Caco-2 (cell line): ENCODE measurements at regions not wholly inside any gene's neighbourhood (a gene's known extent, or its start where the extent isn't known, plus 50 kb on each side); places are given as distances from the start of the nearest gene placed in this dataset.

Source experiments
- BruUV-seq: library from RNA; stranded (reverse); fragments of 400-500 nt; replicated peaks from 2 replicates; lab custom pipeline; 2021; lab: Mats Ljungman, UMichigan
- CTCF ChIA-PET: fragments of 300-600 bp; sonication (Branson Sonifier 250); formaldehyde crosslinking; loops from one replicate; lab custom pipeline; 2022; ENCODE audit warnings: antibody characterized with exemption; lab: Charles Lee
- POLR2A ChIA-PET: fragments of 300-600 bp; sonication (Branson Sonifier 250); formaldehyde crosslinking; loops from one replicate; lab custom pipeline; 2022; ENCODE audit warnings: antibody characterized with exemption; lab: Charles Lee
- DNase-seq, 2 experiments: peaks; one replicate each; pipeline versions ENCODE4 v3.0.0 to v3.0.0-alpha.2; 2020 to 2022
- H3K27me3 ChIP-seq: replicated peaks from 2 replicates; pipeline ENCODE4 v1.6.0; 2011; ENCODE audit warnings: low read length; ENCODE audit not compliant: control insufficient read depth, insufficient read depth
- H3K36me3 ChIP-seq: 2 replicates; pipeline ENCODE4 v1.5.1; 2011; ENCODE audit warnings: low read length; ENCODE audit not compliant: control insufficient read depth, insufficient read depth
- H3K4me1 ChIP-seq: fragments of 250-450 bp; sonication (Bioruptor Pico); 2 replicates; pipeline ENCODE4 v1.5.1; 2020; ENCODE audit warnings: mild to moderate bottlenecking
- H3K4me3 ChIP-seq: 2 replicates; pipeline ENCODE4 v1.5.1; 2011; ENCODE audit warnings: low read depth, mild to moderate bottlenecking, control low read depth, low read length
- H3K9me3 ChIP-seq: fragments of 250-450 bp; sonication (Bioruptor Pico); 2 replicates; pipeline ENCODE4 v1.5.1; 2020; ENCODE audit warnings: mild to moderate bottlenecking, moderate library complexity
- H3K27ac Mint-ChIP-seq: one replicate; pipeline ENCODE4 v1.8.0; 2022; ENCODE audit warnings: mixed read lengths; ENCODE audit not compliant: unreplicated experiment
- H3K27me3 Mint-ChIP-seq: one replicate; pipeline ENCODE4 v1.8.0; 2022; ENCODE audit warnings: mixed read lengths; ENCODE audit not compliant: insufficient read depth, unreplicated experiment
- H3K36me3 Mint-ChIP-seq: one replicate; pipeline ENCODE4 v1.8.0; 2022; ENCODE audit warnings: mild to moderate bottlenecking, mixed read lengths; ENCODE audit not compliant: insufficient read depth, unreplicated experiment
- H3K4me1 Mint-ChIP-seq: one replicate; pipeline ENCODE4 v1.8.0; 2022; ENCODE audit warnings: low read depth, mixed read lengths; ENCODE audit not compliant: unreplicated experiment
- H3K4me3 Mint-ChIP-seq: one replicate; pipeline ENCODE4 v1.8.0; 2022; ENCODE audit warnings: mild to moderate bottlenecking, moderate library complexity, mixed read lengths; ENCODE audit not compliant: unreplicated experiment
- H3K9me3 Mint-ChIP-seq: one replicate; pipeline ENCODE4 v1.8.0; 2022; ENCODE audit warnings: mixed read lengths; ENCODE audit not compliant: unreplicated experiment
- intact Hi-C: fragments of 100-400 bp; cut with micrococcal nuclease; formaldehyde crosslinking; loops from one replicate; pipeline ENCODE4 v1.10.0; 2022; ENCODE audit not compliant: unreplicated experiment
- TF ChIP-seq, protein P1 (sequence below), 2 experiments: fragments of 200-600 bp in 1 of 2; IDR thresholded peaks; 1 replicate in 1 of 2; 2 replicates in 1 of 2; pipeline versions ENCODE4 v1.5.1 to v1.8.0; 2011 to 2022; ENCODE audit warnings: antibody characterized with exemption in 1 of 2, control low read depth in 1 of 2, inconsistent platforms in 1 of 2, low read depth in 1 of 2, low read length in 1 of 2, mild to moderate bottlenecking in 1 of 2, moderate library complexity in 1 of 2; ENCODE audit not compliant: insufficient read depth in 1 of 2, severe bottlenecking in 1 of 2, unreplicated experiment in 1 of 2

GRCh38 chr6:95518630-95519227, 58.6 kb upstream of the MANEA start:
- peaks cover 6% of the 10 kb centered on the region for H3K36me3 Mint-ChIP-seq
- CTCF ChIA-PET, result no interaction called here
- POLR2A ChIA-PET, result no interaction called here
- intact Hi-C loops, result no loop called here
- no peak overlapping the region for H3K4me3 ChIP-seq
- no peak overlapping the region for H3K4me3 Mint-ChIP-seq
- H3K27ac Mint-ChIP-seq, result no peak overlapping the region
- H3K9me3 ChIP-seq, result no peaks in the 10 kb centered on the region
- peaks cover 46% of the 10 kb centered on the region for H3K4me1 ChIP-seq
- no peaks in the 10 kb centered on the region for H3K27me3 Mint-ChIP-seq
- peaks cover 35% of the 10 kb centered on the region for H3K4me1 Mint-ChIP-seq
- TF ChIP-seq, protein P1, sequence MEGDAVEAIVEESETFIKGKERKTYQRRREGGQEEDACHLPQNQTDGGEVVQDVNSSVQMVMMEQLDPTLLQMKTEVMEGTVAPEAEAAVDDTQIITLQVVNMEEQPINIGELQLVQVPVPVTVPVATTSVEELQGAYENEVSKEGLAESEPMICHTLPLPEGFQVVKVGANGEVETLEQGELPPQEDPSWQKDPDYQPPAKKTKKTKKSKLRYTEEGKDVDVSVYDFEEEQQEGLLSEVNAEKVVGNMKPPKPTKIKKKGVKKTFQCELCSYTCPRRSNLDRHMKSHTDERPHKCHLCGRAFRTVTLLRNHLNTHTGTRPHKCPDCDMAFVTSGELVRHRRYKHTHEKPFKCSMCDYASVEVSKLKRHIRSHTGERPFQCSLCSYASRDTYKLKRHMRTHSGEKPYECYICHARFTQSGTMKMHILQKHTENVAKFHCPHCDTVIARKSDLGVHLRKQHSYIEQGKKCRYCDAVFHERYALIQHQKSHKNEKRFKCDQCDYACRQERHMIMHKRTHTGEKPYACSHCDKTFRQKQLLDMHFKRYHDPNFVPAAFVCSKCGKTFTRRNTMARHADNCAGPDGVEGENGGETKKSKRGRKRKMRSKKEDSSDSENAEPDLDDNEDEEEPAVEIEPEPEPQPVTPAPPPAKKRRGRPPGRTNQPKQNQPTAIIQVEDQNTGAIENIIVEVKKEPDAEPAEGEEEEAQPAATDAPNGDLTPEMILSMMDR (IDR thresholded peaks at IDR 0.05; ENCODE audit: insufficient read depth in 1 of 2, low read depth in 1 of 2, low read length in 1 of 2, severe bottlenecking in 1 of 2, unreplicated experiment in 1 of 2), result no peak
- no peaks in the 10 kb centered on the region for H3K27me3 ChIP-seq
- DNase-seq, result no peak
- H3K36me3 ChIP-seq, result no peaks in the 10 kb centered on the region
- BruUV-seq, result no TSS peak
- H3K9me3 Mint-ChIP-seq, result no peaks in the 10 kb centered on the region

DNA sequence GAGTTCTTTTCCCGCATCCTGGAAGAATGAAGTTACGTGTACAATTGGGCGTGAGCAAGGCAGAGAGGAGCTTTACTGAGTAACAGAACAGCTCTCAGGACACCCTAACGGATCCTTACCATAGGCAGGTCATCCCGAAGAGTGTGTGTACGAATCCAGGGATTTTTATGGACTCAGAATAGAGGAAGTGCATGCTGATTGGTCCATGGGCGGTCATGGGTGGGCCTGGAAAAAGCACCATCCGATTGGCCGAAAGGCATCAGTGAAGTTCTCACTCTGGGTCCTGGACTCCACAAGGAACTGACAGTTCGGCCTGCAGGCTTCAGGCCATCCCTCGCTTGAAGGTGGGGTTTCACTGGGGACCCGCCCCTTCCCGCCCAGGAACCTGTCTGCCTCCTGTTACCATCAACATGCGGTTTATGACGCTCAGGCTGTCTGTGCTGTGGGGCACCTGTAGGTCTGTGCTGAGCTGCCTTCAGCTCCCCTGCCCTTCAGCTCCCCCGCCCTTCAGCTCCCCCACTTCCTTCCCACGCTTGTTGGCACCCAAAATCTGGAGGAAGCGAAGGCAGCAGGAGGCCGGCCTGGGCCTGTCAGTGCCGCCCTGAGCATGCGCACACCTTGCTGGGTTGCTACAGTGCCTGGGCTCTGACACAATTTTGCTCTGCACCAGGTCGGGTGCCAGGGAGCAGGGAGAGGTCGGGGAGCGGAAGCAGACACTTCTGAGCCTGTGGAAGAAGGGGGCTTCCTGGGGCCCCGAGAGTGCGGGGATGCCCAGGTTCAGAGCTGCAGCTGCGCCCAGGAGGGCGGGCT, 57.9 kb upstream of the MANEA start:
- no TSS peak for BruUV-seq

DNA sequence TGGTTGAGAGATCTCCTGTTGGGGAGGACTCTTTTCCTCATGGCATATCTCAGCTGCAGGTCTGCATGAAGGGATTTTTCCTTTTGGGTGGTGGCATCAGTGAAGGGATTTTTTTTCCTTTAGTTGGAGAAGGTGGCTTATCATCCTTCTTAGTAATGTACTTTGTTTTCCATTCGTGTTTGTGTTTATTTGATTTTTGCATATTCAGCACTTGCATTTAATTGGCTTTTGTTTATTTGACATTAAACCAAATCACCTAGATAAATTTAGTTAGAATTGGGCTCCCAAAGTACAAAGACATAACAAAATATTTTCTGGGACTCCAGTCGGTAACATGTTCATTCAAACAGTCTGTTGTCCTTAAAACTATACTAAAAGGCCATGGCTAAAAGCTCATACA, 56.2 kb upstream of the MANEA start:
- intact Hi-C loops, result no loop called here
- H3K4me1 Mint-ChIP-seq, result peaks cover 27% of the 10 kb centered on the region
- no peaks in the 10 kb centered on the region for H3K27me3 Mint-ChIP-seq
- no peaks in the 10 kb centered on the region for H3K9me3 Mint-ChIP-seq
- CTCF ChIA-PET, result interaction anchor here (0.7 kb wide), 1 partner anchor 320 kb away, joined by 3 read pairs; no protein-coding TSS in a partner anchor
- H3K4me3 ChIP-seq, result no peak overlapping the region
- peak overlapping the region; percentile 35 for H3K27ac Mint-ChIP-seq
- no peak for DNase-seq
- H3K4me3 Mint-ChIP-seq, result peak overlapping the region; percentile 18
- H3K36me3 Mint-ChIP-seq, result no peaks in the 10 kb centered on the region
- no peaks in the 10 kb centered on the region for H3K27me3 ChIP-seq
- TF ChIP-seq, protein P1 (IDR thresholded peaks at IDR 0.05; ENCODE audit: insufficient read depth in 1 of 2, low read depth in 1 of 2, low read length in 1 of 2, severe bottlenecking in 1 of 2, unreplicated experiment in 1 of 2), result no peak
- no peaks in the 10 kb centered on the region for H3K36me3 ChIP-seq
- no TSS peak for BruUV-seq
- POLR2A ChIA-PET, result no interaction called here
- peaks cover 30% of the 10 kb centered on the region for H3K4me1 ChIP-seq
- H3K9me3 ChIP-seq, result no peaks in the 10 kb centered on the region

More for the DNA sequence above, 57.9 kb upstream of the MANEA start:
- H3K4me3 ChIP-seq, result no peak overlapping the region
- Mint-ChIP-seq H3K27me3 (no peaks in the 10 kb centered on the region), H3K27ac (no peak overlapping the region), H3K4me3 (no peak overlapping the region), H3K9me3 (no peaks in the 10 kb centered on the region), H3K36me3 (peaks cover 6% of the 10 kb centered on the region), H3K4me1 (peaks cover 34% of the 10 kb centered on the region)
- H3K4me1 ChIP-seq, result peaks cover 46% of the 10 kb centered on the region
- intact Hi-C loops, result no loop called here
- H3K36me3 ChIP-seq, result no peaks in the 10 kb centered on the region
- TF ChIP-seq, protein P1 (IDR thresholded peaks at IDR 0.05; ENCODE audit: insufficient read depth in 1 of 2, low read depth in 1 of 2, low read length in 1 of 2, severe bottlenecking in 1 of 2, unreplicated experiment in 1 of 2), result no peak
- ChIA-PET POLR2A (no interaction called here), CTCF (no interaction called here)
- DNase-seq, result no peak
- no peaks in the 10 kb centered on the region for H3K27me3 ChIP-seq
- H3K9me3 ChIP-seq, result no peaks in the 10 kb centered on the region
